GM19372 (cell line): ENCODE measurements at regions not wholly inside any gene's neighbourhood (a gene's known extent, or its start where the extent isn't known, plus 50 kb on each side); places are given as distances from the start of the nearest gene placed in this dataset.
"Not testable (repeated sequence)": the region's sequence is repeated elsewhere in the genome, so short reads cannot be mapped to it uniquely, and the experiment has no call there.

Source experiments
- ATAC-seq: cut with Tn5 transposase; IDR thresholded peaks from one replicate; pipeline ENCODE4 v1.9.1; 2021; ENCODE audit warnings: mild to moderate bottlenecking, low read depth, moderate library complexity; ENCODE audit not compliant: unreplicated experiment

DNA sequence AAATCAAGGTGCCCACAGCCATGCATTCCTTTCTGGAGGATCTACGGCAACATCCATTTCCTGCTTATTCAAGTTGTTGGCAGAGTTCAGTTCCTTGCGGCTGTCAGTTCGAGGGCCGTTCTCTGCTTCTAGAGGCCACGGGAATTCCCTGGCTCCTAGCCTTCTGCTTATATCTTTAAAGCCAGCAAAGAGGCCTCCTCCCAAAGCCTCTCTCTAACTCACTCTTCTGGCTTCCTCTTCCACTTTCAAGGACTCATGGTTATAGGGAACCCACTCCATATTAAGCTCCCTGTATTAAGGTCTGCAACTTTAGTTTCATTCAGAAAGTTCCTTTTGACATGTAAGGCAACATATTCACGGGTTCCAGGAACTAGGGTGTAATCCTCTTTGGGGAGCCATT is 150.1 kb upstream of the RMP24 start:
- no peak for ATAC-seq

DNA sequence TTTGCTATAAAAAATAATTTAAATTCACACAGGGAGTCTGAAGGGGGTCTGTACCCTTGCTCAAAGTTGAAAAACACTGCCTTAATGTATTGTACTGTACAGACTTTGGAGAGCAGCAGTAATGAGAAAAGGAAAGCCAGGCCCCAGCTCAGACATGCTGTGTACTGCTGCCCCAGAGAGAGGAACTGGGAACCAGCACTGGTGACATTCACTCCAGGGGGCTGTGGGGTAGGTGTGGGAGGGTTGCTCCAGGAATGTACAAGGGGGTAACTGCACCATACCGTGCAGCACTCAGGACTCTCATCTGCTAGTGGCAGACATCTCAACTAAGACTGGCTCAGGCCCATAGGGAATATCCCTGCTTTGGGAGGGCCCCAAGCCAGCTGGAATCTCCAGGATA is 146.0 kb upstream of the RMP24 start:
- ATAC-seq = no peak

DNA sequence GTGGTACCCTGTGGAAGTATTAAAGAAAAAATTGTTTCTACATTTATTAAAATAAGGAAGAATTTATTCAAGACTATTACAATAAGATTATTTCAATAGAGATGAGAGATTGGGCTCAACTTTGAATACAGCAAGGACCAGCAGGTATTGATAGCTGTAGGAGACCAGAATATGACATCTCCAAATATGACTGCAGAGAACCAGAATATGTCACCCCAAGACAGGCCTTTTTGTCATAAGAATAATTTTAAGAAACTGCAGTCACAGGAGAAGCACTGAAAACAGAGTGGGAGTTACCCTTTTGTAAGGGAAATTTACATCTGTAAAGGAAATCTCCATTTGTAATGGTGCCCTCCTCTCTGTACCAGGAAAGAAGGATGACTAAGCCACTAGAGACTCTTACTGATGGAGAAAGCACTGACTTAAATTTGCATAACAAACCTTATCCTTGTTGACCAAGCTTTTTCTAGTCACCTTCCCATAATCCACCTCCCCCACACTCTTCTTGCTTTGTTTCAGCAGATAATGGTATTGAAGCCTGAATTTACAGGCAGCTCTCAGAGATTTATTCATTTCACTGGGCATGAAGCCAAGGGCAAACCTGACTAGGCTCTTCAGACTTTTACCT is 145.1 kb upstream of the RMP24 start:
- no peak for ATAC-seq

DNA sequence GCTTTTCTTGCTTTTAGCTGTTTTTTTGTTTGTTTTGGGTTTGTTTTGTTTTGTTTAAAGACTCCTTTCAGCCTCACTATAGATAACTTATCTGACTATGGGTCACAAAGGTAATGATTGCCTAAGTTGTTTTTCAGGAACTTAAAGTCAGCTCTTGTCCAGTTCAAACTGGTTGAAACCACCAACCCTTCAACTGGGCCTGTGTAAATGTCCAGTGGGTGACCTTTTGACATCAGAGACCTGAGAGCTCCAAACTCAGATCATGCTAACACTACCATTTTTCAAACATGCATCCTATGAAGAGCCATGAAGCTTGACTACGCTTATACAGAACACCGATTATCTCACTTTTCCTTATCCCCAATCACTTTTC is 144.6 kb upstream of the RMP24 start:
- no peak for ATAC-seq

DNA sequence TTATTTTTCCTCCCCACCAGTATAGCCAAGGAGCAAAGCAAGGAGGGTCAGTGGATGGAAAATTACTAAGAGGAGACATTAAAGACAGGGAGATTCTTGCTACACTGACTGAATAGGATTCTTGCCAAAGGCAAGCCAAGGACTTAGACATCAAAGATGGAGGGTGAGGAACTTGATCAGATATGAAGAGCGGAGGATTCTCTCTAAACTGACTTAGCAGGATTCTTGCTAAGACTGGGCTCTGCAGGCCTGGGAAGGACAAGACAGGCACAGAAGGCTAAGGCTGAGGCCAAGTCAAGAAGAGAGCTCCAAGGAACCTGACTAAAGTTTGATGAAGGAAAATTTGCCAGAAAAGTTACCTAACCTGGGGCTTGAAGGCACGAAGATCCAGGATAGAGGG is 143.9 kb upstream of the RMP24 start:
- ATAC-seq = no peak

DNA sequence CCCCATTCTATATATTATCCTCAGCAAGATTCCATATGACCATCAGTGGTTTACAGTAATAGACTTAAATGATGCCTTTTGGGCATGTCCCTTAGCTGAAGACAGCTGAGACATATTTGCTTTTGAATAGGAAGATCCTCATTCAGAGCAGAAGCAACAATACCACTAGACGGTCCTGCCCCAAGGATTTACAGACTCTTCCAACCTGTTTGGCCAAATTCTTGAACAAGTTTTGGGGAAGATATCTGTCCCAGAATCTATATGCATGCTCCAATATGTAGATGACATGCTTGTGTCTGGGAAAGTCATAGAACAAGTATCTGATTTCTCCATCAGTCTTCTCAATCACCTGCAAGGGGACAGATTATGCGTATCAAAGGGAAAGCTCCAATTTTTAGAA is 137.1 kb upstream of the RMP24 start:
- ATAC-seq = no peak

DNA sequence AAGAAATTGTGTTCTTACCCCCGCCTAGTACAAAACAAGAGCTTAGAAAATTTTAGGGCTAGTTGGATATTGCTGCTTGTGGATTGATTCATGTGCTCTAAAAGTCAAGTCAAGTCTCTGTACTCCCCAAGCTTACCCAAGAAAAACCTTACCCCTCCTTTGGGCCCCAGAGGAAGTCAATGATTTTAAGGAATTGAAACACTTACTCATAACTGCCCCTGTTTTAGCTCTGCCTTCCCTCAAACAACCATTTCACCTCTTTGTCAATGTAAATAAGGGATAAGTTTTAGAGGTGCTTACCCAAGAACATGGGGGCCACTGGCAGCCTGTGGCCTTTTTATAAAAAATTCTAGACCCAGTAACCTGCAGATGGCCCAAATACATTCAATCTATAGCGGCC is 136.6 kb upstream of the RMP24 start:
- peak; percentile 89 for ATAC-seq

DNA sequence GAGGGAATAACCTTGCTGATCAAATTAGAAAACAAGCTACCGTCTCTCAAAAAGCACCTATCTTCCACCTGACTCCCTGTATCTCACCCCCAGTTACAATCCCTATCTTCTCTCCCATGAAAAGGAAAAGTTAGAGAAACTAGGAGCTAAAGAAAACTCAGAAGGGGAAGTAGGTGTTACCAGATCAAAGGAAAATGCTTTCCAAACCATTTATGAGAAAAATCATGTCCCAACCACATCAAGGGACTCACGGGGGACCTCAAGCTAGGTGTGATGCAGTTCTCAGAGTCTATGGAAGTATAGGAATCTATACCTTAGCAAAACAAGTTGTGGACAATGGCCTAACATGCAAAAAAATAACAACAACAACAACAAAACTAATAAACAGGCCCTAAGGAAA is 135.5 kb upstream of the RMP24 start:
- ATAC-seq = no peak

DNA sequence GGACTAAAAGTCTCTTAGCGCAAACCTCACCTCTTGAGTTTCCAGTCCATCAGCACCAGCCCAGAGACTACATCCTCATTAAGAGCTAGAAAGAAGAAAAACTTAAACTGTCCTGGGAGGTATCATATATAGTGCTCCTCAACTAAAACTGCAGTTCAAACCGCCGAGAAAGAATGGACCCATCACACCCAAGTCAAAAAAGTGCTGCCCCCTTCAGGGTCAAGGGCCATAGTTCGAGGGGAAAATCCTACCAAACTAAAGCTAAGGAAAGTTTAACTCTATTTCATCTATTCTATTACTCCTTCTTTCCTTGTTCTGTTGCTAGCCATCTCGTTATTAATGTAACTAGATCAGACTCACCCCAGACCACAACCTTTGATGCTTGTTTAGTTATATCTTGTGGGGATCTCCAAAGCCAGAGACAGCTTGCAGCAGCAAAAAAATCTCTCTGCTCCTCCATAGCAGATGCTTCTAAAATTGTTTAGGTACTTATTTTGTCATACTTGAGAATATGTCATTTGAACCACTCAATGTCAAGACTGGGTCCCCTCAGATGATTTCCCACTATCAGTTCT is 134.5 kb upstream of the RMP24 start:
- no peak for ATAC-seq

DNA sequence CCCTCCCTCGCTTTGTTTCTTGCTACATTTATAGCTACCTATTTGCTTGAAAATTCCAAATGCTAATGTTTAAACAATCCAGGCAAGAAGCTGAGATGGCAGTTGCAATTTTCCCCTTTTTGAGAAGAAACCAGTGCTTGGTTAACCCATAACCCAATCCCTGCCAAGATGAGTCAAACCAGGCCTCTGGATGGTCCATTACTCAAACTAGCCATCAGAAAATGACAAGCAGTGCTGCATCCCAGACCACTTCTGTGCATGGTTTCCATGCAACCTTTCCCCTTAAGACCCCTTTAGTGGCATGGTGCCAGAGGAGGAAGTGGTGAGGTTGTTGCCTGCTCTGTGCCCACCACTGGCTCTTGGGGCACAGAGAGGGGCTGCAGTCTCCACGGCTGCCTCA is 131.2 kb upstream of the RMP24 start:
- ATAC-seq = no peak

DNA sequence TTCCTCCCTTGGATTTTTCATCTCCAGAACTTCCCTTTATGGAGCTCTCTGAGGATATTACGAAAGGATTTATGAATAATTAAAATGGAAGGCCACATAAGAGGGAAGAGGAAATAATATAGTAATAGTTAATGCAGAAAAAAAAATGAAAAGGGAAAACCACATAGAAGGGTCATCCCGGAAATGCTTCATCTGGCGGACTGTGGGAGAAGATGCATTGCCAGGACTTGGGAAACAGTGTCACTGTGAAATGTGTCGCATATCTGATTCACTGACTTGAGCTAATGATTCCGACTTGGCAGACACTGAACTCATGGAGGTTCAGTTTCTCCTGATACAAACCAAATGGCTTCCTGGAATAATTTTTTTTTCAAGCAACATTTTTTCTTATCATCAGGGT is 129.9 kb upstream of the RMP24 start:
- no peak for ATAC-seq

DNA sequence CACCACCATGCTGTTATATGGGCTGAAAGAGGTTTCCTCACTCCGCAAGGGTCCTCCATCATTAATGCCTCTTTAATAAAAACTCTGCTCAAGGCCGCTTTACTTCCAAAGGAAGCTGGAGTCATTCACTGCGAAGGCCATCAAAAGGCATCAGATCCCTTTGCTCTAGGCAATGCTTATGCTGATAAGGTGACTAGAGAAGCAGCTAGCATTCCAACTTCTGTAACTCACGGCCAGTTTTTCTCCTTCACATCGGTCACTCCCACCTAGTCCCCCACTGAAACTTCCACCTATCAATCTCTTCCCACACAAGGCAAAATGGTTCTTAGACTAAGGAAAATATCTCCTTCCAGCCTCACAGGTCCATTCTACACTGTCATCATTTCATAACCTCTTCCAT is 124.2 kb upstream of the RMP24 start:
- ATAC-seq = not testable (repeated sequence)

DNA sequence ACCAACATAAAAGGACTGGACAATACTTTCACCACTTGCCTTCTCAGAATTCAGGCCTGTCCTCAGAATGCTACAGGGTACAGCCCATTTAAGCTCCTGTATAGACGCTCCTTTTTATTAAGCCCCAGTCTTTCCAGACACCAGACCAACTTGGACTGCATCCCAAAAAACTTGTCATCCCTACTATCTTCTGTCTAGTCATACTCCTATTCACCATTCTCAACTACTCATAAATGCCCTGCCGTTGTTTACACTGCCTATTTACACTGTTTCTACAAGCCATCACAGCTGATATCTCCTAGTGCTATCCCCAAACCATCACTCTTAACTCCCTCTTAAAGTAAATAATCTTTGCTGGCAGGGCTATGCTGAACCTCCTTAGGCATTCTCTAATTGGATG is 123.2 kb upstream of the RMP24 start:
- ATAC-seq = not testable (repeated sequence)

DNA sequence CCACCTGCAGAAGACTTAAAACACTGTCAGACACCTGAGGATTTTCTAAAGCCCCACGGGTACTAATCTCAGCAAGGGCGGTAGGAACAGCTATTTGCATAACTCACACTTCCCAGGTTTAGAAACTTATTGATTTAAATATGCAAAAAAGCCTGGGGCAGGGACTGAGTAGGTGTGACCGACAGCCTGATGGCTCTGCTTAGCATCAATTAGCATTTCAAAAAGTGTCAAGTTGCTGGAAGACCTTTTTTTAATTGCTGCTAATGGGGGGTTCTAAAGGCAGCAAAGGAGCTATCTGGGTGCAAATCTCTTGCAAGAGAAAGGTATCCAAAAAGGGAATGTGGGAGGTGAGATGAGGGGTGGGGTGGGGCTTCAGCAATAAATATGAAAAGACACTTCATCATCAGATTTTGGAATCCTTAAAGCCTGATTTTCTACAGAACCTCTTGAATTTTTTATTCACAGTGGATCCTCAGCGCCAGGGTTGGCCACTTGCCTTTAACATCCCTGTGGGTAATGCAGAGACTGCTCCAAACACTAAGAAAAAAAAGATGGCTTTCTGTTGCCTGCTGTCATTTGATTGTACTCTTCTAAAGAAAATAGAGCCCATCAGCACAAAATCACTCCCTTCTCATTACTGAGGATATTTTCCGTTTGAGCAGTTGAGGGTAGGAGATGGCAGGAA is 121.1 kb upstream of the RMP24 start:
- ATAC-seq = no peak

DNA sequence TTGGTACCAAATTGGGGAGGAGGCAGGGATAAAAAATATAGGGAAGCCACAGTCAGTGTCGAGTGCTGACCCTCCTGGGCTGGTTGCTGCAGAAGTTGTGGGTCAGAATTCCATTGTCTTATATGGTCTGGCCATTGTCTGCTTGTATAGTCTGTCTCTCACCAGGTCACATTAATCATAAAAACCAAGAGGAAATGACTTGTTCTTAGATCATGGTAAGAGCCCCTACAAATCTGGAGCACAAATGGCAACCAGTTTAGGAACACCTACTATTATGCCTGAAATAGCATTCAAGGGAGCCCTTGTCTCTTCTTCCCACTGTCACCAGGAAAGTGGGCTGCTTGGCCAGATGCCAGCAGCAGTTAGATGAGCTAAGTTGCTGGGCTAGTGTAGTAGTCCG is 119.7 kb upstream of the RMP24 start:
- ATAC-seq = no peak

DNA sequence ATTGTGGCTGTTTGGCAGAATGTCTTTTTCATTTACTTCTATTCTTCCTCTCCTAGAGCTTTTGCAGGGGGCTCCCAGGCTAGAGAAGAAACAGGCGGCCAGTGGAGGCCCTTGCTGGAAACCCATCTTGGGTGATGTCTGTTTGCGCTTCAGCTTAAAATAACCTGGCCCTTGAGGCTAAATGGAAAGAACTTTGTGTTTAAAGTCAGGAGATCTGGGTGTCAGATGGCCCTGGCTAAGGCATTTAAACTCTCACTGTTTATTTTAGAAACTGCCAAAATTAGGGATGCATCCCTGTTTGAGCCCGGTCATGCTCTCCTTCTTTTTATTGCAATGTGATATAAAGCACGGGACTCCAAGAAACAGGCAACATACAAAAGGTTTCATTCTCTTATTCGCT is 118.4 kb upstream of the RMP24 start:
- no peak for ATAC-seq

DNA sequence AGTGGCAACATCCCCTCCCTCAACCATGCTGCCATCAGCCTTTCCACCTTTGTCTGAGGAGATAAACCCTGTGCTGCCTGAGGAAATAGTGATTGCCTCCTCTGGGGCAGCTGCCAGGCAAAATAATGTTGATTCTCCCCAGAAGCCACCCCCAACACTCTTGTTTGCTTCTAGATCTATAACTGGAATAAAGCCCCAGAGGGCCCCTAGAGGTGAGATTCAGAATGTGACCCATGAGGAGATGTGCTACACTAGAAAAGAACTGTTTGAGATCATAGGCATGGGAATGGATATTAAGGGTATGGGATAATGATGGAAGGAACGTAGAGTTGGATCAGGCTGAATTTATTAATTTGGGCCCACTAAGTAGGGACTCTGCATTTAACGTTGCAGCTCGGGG is 116.3 kb upstream of the RMP24 start:
- no peak for ATAC-seq

DNA sequence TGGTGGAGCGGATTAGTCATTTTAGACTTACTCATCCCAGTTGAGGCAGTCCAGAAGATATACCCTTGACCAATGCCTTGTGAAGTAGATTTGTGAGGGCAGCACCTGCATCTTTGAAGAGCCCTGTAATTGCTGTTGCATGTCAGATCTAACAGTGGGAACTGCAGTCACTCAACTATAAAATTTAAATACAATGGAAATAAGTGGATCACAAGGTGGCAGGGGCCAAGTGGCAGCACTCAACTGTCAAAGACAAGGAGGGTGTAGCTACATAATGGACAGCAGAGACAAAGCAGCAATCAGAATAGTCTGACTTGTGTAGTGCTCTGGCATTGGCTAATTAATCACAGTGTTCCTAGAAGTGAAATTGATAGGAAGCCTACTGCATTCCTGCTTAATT is 115.8 kb upstream of the RMP24 start:
- not testable (repeated sequence) for ATAC-seq

DNA sequence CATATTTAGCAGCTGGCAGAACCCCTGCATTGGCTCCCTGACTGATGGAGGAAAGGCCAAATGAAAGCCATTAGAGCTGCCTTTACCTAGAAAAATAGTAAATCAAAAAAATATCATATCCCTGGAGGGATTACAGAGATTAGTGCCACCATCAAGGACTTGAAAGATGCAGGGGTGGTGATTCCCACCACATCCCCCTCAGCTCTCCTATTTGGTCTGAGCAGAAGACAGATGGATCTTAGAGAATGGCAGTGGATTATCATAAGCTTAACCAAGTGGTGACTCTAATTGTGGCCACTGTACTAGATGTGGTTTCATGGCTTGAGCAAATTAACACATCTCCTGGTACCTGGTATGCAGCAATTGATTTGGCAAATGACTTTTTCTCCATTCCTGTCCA is 114.9 kb upstream of the RMP24 start:
- not testable (repeated sequence) for ATAC-seq

DNA sequence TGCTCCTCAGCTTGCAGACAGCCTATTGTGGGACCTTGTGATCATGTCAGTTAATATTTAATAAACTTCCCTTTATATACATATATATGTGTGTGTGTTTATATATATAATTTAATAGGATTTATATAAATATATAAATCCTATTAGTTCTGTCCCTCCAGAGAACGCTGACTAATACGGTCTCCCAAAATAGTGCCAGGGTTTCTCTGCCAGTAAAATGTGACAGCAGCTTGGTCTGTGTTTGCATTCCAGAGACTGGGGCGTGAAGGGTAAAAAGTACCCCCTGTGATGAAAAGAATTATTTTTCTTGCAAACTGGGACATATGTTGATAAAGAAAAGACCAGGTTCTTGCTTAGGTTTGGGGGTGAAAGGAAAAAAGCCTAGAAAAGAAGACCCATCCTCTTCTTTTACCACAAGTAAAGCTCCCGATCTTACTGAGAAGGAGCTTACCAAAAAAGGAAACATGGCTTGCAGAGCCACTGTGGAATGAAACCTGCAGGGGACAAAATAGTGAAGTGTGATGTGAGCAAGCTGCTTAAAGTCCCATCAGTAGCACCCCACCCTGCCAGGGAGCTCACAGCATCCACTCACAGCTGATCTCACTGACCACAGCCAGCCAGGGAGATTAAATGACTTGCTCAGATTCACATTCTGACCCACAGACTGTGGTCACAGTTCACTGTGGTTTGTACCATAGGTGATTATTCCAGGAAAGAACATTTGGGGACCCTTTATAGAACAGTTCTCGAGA is 110.9 kb upstream of the RMP24 start:
- no peak for ATAC-seq

DNA sequence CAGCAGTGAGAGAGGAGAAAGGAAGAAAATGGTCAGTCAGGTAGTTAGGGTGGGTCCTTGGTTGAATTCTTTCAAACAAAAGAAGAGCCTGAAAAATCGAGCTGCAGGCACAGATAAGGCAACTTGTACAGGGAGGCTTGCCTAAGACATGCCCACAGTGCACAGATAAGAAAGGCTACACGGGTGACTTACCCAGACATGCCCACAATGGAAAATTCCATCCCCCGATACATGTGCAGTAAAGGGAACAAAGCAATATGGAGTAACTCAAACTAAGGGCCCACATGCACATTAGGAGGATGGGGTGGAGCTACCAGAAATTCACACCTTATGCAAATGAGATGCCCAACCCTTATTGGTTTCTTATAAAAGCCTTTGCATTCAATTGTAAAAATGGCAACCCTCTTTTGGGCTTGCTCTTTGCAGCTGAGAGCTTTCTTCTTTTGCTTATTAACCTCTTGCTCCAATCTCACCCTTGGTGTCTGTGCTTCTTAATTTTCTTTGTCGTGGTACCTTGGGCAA is 110.3 kb upstream of the RMP24 start:
- ATAC-seq = no peak
